ENCODE measurements at regions not wholly inside any gene's neighbourhood (a gene's known extent, or its start where the extent isn't known, plus 50 kb on each side); places are given as distances from the start of the nearest gene placed in this dataset.

GRCh38 chr11:93902921-93903320 is 52.5 kb upstream of the VSTM5 start:
- no peak for DNase-seq
- Histone ChIP-seq H4K91ac (ENCODE audit: low read length) (no peak overlapping the region), H3K27me3 (ENCODE audit: control insufficient read depth in 1 of 2, insufficient read depth in 1 of 2, low read length in 2 of 2) (no peaks in the 10 kb centered on the region), H2AK5ac (ENCODE audit: low read length, severe bottlenecking) (no peak overlapping the region), H3K14ac (ENCODE audit: low read length in 2 of 2) (no peak overlapping the region), H3K4ac (ENCODE audit: low read depth in 1 of 2, low read length in 2 of 2) (no peak overlapping the region), H2BK12ac (ENCODE audit: low read length in 2 of 2) (no peak overlapping the region), H3K79me1 (replicated peaks; ENCODE audit: low read length, poor library complexity, severe bottlenecking) (no peaks in the 10 kb centered on the region), H3K18ac (ENCODE audit: low read depth in 1 of 2, low read length in 2 of 2) (no peak overlapping the region), H3K4me1 (ENCODE audit: control insufficient read depth, insufficient read depth, low read depth, low read length) (peaks cover 7% of the 10 kb centered on the region), H2BK5ac (ENCODE audit: low read depth, low read length, poor library complexity, severe bottlenecking) (no peak overlapping the region), H2BK15ac (ENCODE audit: low read depth, poor library complexity, severe bottlenecking) (no peak overlapping the region), H3K9ac (ENCODE audit: low read length) (no peak overlapping the region), H3K23ac (ENCODE audit: low read length in 2 of 2) (no peak overlapping the region), H3K4me3 (ENCODE audit: insufficient read depth in 1 of 2, low read depth in 1 of 2, low read length in 2 of 2) (no peak overlapping the region), H3K4me2 (ENCODE audit: low read length, poor library complexity, severe bottlenecking) (no peak overlapping the region), H3K27ac (ENCODE audit: low read length, poor library complexity, severe bottlenecking) (no peak overlapping the region), H2BK120ac (ENCODE audit: low read depth, low read length) (no peak overlapping the region), H4K8ac (ENCODE audit: low read length) (no peak overlapping the region), H3K36me3 (ENCODE audit: control insufficient read depth in 1 of 2, insufficient read depth in 2 of 2, low read depth in 1 of 2, low read length in 2 of 2) (no peaks in the 10 kb centered on the region), H3K9me3 (ENCODE audit: control insufficient read depth, low read length) (no peaks in the 10 kb centered on the region), H2AFZ (ENCODE audit: low read depth, low read length) (no peak overlapping the region)
- WGBS: 76% methylated on average over 4 of the region's 5 CpGs

DNA sequence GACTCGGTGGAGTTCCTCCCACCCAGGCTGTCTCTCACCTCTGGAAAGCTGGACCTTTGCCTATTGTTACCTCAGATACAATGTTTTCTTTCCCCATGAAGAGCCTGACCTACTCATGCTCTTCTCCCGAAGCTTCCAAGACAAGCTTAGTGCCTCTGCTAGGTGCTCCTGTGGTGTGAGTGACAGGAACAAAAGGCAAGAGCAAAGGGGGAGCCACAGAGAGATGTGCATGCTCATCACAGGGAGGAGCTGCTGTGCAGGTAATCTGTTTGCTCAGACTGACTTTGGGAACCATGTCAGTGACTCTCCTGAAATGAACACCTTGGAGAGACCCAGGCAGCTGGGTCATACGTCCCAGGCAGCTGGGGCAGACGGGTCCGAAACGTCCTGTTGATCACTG is 53.6 kb upstream of the VSTM5 start:
- Histone ChIP-seq H3K79me1 (replicated peaks; ENCODE audit: low read length, poor library complexity, severe bottlenecking) (no peaks in the 10 kb centered on the region), H2BK120ac (ENCODE audit: low read depth, low read length) (no peak overlapping the region), H4K91ac (ENCODE audit: low read length) (no peak overlapping the region), H3K27me3 (ENCODE audit: control insufficient read depth in 1 of 2, insufficient read depth in 1 of 2, low read length in 2 of 2) (no peaks in the 10 kb centered on the region), H3K4me2 (ENCODE audit: low read length, poor library complexity, severe bottlenecking) (no peak overlapping the region), H3K18ac (ENCODE audit: low read depth in 1 of 2, low read length in 2 of 2) (no peak overlapping the region), H3K9ac (ENCODE audit: low read length) (no peak overlapping the region), H3K4me3 (ENCODE audit: insufficient read depth in 1 of 2, low read depth in 1 of 2, low read length in 2 of 2) (no peak overlapping the region), H4K8ac (ENCODE audit: low read length) (no peak overlapping the region), H3K23ac (ENCODE audit: low read length in 2 of 2) (no peak overlapping the region), H2BK15ac (ENCODE audit: low read depth, poor library complexity, severe bottlenecking) (no peak overlapping the region), H3K14ac (ENCODE audit: low read length in 2 of 2) (no peak overlapping the region), H2AK5ac (ENCODE audit: low read length, severe bottlenecking) (no peak overlapping the region), H2BK12ac (ENCODE audit: low read length in 2 of 2) (no peak overlapping the region), H3K4ac (ENCODE audit: low read depth in 1 of 2, low read length in 2 of 2) (no peak overlapping the region), H2BK5ac (ENCODE audit: low read depth, low read length, poor library complexity, severe bottlenecking) (no peak overlapping the region), H3K27ac (ENCODE audit: low read length, poor library complexity, severe bottlenecking) (no peak overlapping the region), H3K9me3 (ENCODE audit: control insufficient read depth, low read length) (no peaks in the 10 kb centered on the region), H3K4me1 (ENCODE audit: control insufficient read depth, insufficient read depth, low read depth, low read length) (peaks cover 12% of the 10 kb centered on the region), H2AFZ (ENCODE audit: low read depth, low read length) (no peak overlapping the region), H3K36me3 (ENCODE audit: control insufficient read depth in 1 of 2, insufficient read depth in 2 of 2, low read depth in 1 of 2, low read length in 2 of 2) (no peaks in the 10 kb centered on the region)
- no peak for DNase-seq
- WGBS: 88% methylated on average over 6 of the region's 6 CpGs

DNA sequence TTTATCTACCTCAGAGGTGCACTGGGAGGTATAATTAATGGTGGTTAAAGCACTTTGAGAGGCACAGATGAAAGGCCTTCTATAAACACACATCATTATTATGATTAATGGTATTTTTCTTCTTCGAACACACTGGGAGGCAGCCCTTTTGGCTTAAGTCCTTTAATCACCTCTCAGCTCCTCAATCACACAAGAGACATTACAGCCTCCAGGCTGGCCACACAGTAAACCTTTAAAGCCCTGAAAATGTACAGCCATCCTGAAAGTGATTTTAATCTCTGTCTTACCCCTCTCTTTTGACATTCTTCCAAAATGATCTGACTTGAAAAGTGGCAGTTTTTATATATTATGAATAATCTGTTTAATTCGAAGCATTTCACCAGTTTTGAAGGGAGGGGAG is 54.3 kb upstream of the VSTM5 start:
- 82% methylated on average over 2 of the region's 2 CpGs for WGBS

GRCh38 chr11:93905384-93905783 is 55.0 kb upstream of the VSTM5 start:
- Histone ChIP-seq H2BK12ac (ENCODE audit: low read length in 2 of 2) (no peak overlapping the region), H3K23ac (ENCODE audit: low read length in 2 of 2) (no peak overlapping the region), H3K14ac (ENCODE audit: low read length in 2 of 2) (no peak overlapping the region), H3K36me3 (ENCODE audit: control insufficient read depth in 1 of 2, insufficient read depth in 2 of 2, low read depth in 1 of 2, low read length in 2 of 2) (no peaks in the 10 kb centered on the region), H2BK120ac (ENCODE audit: low read depth, low read length) (no peak overlapping the region), H3K4me2 (ENCODE audit: low read length, poor library complexity, severe bottlenecking) (no peak overlapping the region), H3K9ac (ENCODE audit: low read length) (no peak overlapping the region), H3K27ac (ENCODE audit: low read length, poor library complexity, severe bottlenecking) (no peak overlapping the region), H3K9me3 (ENCODE audit: control insufficient read depth, low read length) (no peaks in the 10 kb centered on the region), H2AK5ac (ENCODE audit: low read length, severe bottlenecking) (no peak overlapping the region), H3K79me1 (replicated peaks; ENCODE audit: low read length, poor library complexity, severe bottlenecking) (no peaks in the 10 kb centered on the region), H3K27me3 (ENCODE audit: control insufficient read depth in 1 of 2, insufficient read depth in 1 of 2, low read length in 2 of 2) (no peaks in the 10 kb centered on the region), H3K4ac (ENCODE audit: low read depth in 1 of 2, low read length in 2 of 2) (no peak overlapping the region), H2BK15ac (ENCODE audit: low read depth, poor library complexity, severe bottlenecking) (no peak overlapping the region), H3K4me3 (ENCODE audit: insufficient read depth in 1 of 2, low read depth in 1 of 2, low read length in 2 of 2) (no peak overlapping the region), H4K8ac (ENCODE audit: low read length) (no peak overlapping the region), H3K18ac (ENCODE audit: low read depth in 1 of 2, low read length in 2 of 2) (no peak overlapping the region), H2BK5ac (ENCODE audit: low read depth, low read length, poor library complexity, severe bottlenecking) (no peak overlapping the region), H3K4me1 (ENCODE audit: control insufficient read depth, insufficient read depth, low read depth, low read length) (peaks cover 14% of the 10 kb centered on the region), H2AFZ (ENCODE audit: low read depth, low read length) (no peak overlapping the region), H4K91ac (ENCODE audit: low read length) (no peak overlapping the region)
- 61% methylated on average over 3 of the region's 3 CpGs for WGBS
- peak; percentile 18 for DNase-seq

More for the DNA sequence above, 54.3 kb upstream of the VSTM5 start:
- H3K9ac ChIP-seq (ENCODE audit: low read length): no peak overlapping the region
- no peaks in the 10 kb centered on the region for H3K79me1 ChIP-seq (replicated peaks; ENCODE audit: low read length, poor library complexity, severe bottlenecking)
- no peak overlapping the region for H3K14ac ChIP-seq (ENCODE audit: low read length in 2 of 2)
- H3K27ac ChIP-seq (ENCODE audit: low read length, poor library complexity, severe bottlenecking): no peak overlapping the region
- no peak overlapping the region for H2BK120ac ChIP-seq (ENCODE audit: low read depth, low read length)
- no peaks in the 10 kb centered on the region for H3K36me3 ChIP-seq (ENCODE audit: control insufficient read depth in 1 of 2, insufficient read depth in 2 of 2, low read depth in 1 of 2, low read length in 2 of 2)
- H2BK5ac ChIP-seq (ENCODE audit: low read depth, low read length, poor library complexity, severe bottlenecking): no peak overlapping the region
- no peak overlapping the region for H2BK12ac ChIP-seq (ENCODE audit: low read length in 2 of 2)
- H3K23ac ChIP-seq (ENCODE audit: low read length in 2 of 2): no peak overlapping the region
- no peak overlapping the region for H4K91ac ChIP-seq (ENCODE audit: low read length)
- H3K27me3 ChIP-seq (ENCODE audit: control insufficient read depth in 1 of 2, insufficient read depth in 1 of 2, low read length in 2 of 2): no peaks in the 10 kb centered on the region
- no peak for DNase-seq
- no peak overlapping the region for H3K4me3 ChIP-seq (ENCODE audit: insufficient read depth in 1 of 2, low read depth in 1 of 2, low read length in 2 of 2)
- no peak overlapping the region for H3K4me2 ChIP-seq (ENCODE audit: low read length, poor library complexity, severe bottlenecking)
- no peak overlapping the region for H2AFZ ChIP-seq (ENCODE audit: low read depth, low read length)
- H2AK5ac ChIP-seq (ENCODE audit: low read length, severe bottlenecking): peak overlapping the region; percentile 60
- H2BK15ac ChIP-seq (ENCODE audit: low read depth, poor library complexity, severe bottlenecking): no peak overlapping the region
- H3K4me1 ChIP-seq (ENCODE audit: control insufficient read depth, insufficient read depth, low read depth, low read length): peaks cover 14% of the 10 kb centered on the region
- no peak overlapping the region for H3K4ac ChIP-seq (ENCODE audit: low read depth in 1 of 2, low read length in 2 of 2)
- H3K9me3 ChIP-seq (ENCODE audit: control insufficient read depth, low read length): no peaks in the 10 kb centered on the region
- no peak overlapping the region for H3K18ac ChIP-seq (ENCODE audit: low read depth in 1 of 2, low read length in 2 of 2)
- H4K8ac ChIP-seq (ENCODE audit: low read length): no peak overlapping the region
